GM23338 (cell line): ENCODE measurements at regions not wholly inside any gene's neighbourhood (a gene's known extent, or its start where the extent isn't known, plus 50 kb on each side); places are given as distances from the start of the nearest gene placed in this dataset.

Experiments used
- ATAC-seq: fragments of 200-7000 bp; cut with Tn5 transposase; 3 replicates; pipeline ENCODE4 v1.9.1; 2020
- DNase-seq: peaks from one replicate; pipeline ENCODE4 v3.0.0-alpha.2; 2015; ENCODE audit warnings: low spot score
- H2AFZ ChIP-seq: fragments of 200-600 bp; sonication (generic); 2 replicates; pipeline ENCODE4 v1.8.0; 2016; ENCODE audit warnings: antibody characterized with exemption, mild to moderate bottlenecking, moderate library complexity
- H3F3A ChIP-seq: fragments of 200-600 bp; sonication (generic); replicated peaks from 2 replicates; pipeline ENCODE4 v1.8.0; 2017; ENCODE audit warnings: antibody characterized with exemption, mixed run types, low read depth
- H3K27ac ChIP-seq: fragments of 200-600 bp; sonication (generic); 2 replicates; pipeline ENCODE4 v1.6.1; 2016; ENCODE audit warnings: low read depth
- H3K27me3 ChIP-seq: fragments of 200-600 bp; sonication (generic); 2 replicates; pipeline ENCODE4 v1.8.0; 2016; ENCODE audit warnings: mild to moderate bottlenecking, mixed run types, moderate library complexity; ENCODE audit not compliant: insufficient read depth
- H3K36me3 ChIP-seq: fragments of 200-600 bp; sonication (generic); 2 replicates; pipeline ENCODE4 v1.8.0; 2016; ENCODE audit warnings: mild to moderate bottlenecking; ENCODE audit not compliant: insufficient read depth
- H3K4me1 ChIP-seq: fragments of 200-600 bp; sonication (generic); 2 replicates; pipeline ENCODE4 v1.8.0; 2016; ENCODE audit warnings: mild to moderate bottlenecking, moderate library complexity; ENCODE audit not compliant: insufficient read depth
- H3K4me2 ChIP-seq: fragments of 200-600 bp; sonication (generic); 2 replicates; pipeline ENCODE4 v1.7.1; 2017; ENCODE audit warnings: mixed run types
- H3K4me3 ChIP-seq: fragments of 200-600 bp; sonication (generic); 2 replicates; pipeline ENCODE4 v1.6.1; 2016; ENCODE audit warnings: mixed run types
- H3K79me2 ChIP-seq: fragments of 200-600 bp; sonication (generic); replicated peaks from 2 replicates; pipeline ENCODE4 v1.8.0; 2017; ENCODE audit warnings: mild to moderate bottlenecking; ENCODE audit not compliant: insufficient read depth
- H3K9me2 ChIP-seq: fragments of 200-600 bp; sonication (generic); 2 replicates; pipeline ENCODE4 v1.8.0; 2017; ENCODE audit not compliant: insufficient read depth
- H4K20me1 ChIP-seq: fragments of 200-600 bp; sonication (generic); replicated peaks from 2 replicates; pipeline ENCODE4 v1.8.0; 2017; ENCODE audit warnings: mild to moderate bottlenecking; ENCODE audit not compliant: insufficient read depth
- H3K27ac Mint-ChIP-seq: 2 replicates; pipeline ENCODE4 v1.8.0; 2020; ENCODE audit warnings: inconsistent platforms, mild to moderate bottlenecking, moderate library complexity, mixed read lengths
- H3K27me3 Mint-ChIP-seq: 3 replicates; pipeline ENCODE4 v1.8.0; 2022; ENCODE audit warnings: low read depth, mild to moderate bottlenecking, moderate library complexity, mixed read lengths, inconsistent platforms; ENCODE audit not compliant: insufficient read depth, poor library complexity
- H3K36me3 Mint-ChIP-seq: 3 replicates; pipeline ENCODE4 v1.8.0; 2021; ENCODE audit warnings: low read depth, mild to moderate bottlenecking, inconsistent platforms, moderate library complexity, mixed read lengths
- H3K4me1 Mint-ChIP-seq: 3 replicates; pipeline ENCODE4 v1.8.0; 2020; ENCODE audit warnings: mild to moderate bottlenecking, inconsistent platforms, mixed read lengths
- H3K4me3 Mint-ChIP-seq: 3 replicates; pipeline ENCODE4 v1.8.0; 2021; ENCODE audit warnings: moderate library complexity, mild to moderate bottlenecking, inconsistent platforms, mixed read lengths
- H3K9me3 Mint-ChIP-seq: 3 replicates; pipeline ENCODE4 v1.8.0; 2020; ENCODE audit warnings: moderate library complexity, mild to moderate bottlenecking, inconsistent platforms, mixed read lengths
- CREB1 ChIP-seq: fragments of 250-450 bp; sonication (Bioruptor Pico); IDR thresholded peaks from 2 replicates; pipeline ENCODE4 v1.5.0; 2020; ENCODE audit warnings: low read depth, mild to moderate bottlenecking, moderate library complexity
- CTCF ChIP-seq, 2 experiments: fragments of 200-600 bp in 1 of 2; sonication (generic) in 1 of 2; conservative IDR thresholded peaks; 2 replicates each; pipeline versions ENCODE4 v1.5.1 to v1.6.1; 2016 to 2017; ENCODE audit warnings: antibody characterized with exemption in 2 of 2, low read depth in 2 of 2, mild to moderate bottlenecking in 2 of 2, moderate library complexity in 1 of 2
- ETS1 ChIP-seq: IDR thresholded peaks from 2 replicates; pipeline ENCODE4 v1.6.1; 2016; ENCODE audit warnings: antibody characterized with exemption
- EZH2 ChIP-seq: fragments of 200-600 bp; sonication (generic); IDR thresholded peaks from one replicate; pipeline ENCODE4 v1.8.0; 2017; ENCODE audit warnings: antibody characterized with exemption, mild to moderate bottlenecking, low read depth; ENCODE audit not compliant: unreplicated experiment
- EZH2phosphoT487 ChIP-seq: fragments of 200-600 bp; sonication (generic); IDR thresholded peaks from one replicate; pipeline ENCODE4 v1.8.1; 2018; ENCODE audit warnings: antibody characterized with exemption; ENCODE audit not compliant: unreplicated experiment
- JUNB ChIP-seq: IDR thresholded peaks from one replicate; pipeline ENCODE4 v1.6.1; 2016; ENCODE audit warnings: antibody characterized with exemption; ENCODE audit not compliant: unreplicated experiment
- NANOG ChIP-seq: IDR thresholded peaks from 2 replicates; pipeline ENCODE4 v1.6.1; 2016; ENCODE audit warnings: antibody characterized with exemption, borderline replicate concordance
- POLR2AphosphoS5 ChIP-seq: IDR thresholded peaks from 2 replicates; pipeline ENCODE4 v1.6.1; 2016; ENCODE audit warnings: antibody characterized with exemption, low read depth
- REST ChIP-seq: IDR thresholded peaks from one replicate; pipeline ENCODE4 v1.6.1; 2018; ENCODE audit warnings: antibody characterized with exemption; ENCODE audit not compliant: unreplicated experiment
- STAT1 ChIP-seq: IDR thresholded peaks from one replicate; pipeline ENCODE4 v1.6.1; 2016; ENCODE audit warnings: antibody characterized with exemption; ENCODE audit not compliant: unreplicated experiment
- ZNF114 ChIP-seq: fragments of 250-450 bp; sonication (Bioruptor Pico); IDR thresholded peaks from 2 replicates; pipeline ENCODE4 v1.5.0; 2020; ENCODE audit warnings: mild to moderate bottlenecking, moderate library complexity
- ZNF331 ChIP-seq: fragments of 250-450 bp; sonication (Bioruptor Pico); IDR thresholded peaks from 2 replicates; pipeline ENCODE4 v1.5.0; 2020; ENCODE audit warnings: low read depth, mild to moderate bottlenecking, moderate library complexity
- ZNF462 ChIP-seq: fragments of 250-450 bp; sonication (Bioruptor Pico); IDR thresholded peaks from 2 replicates; pipeline ENCODE4 v1.5.0; 2020; ENCODE audit warnings: mild to moderate bottlenecking, moderate library complexity

GRCh38 chr9:99677281-99677680 is 144.4 kb upstream of the NR4A3 start:
- DNase-seq (no peak), ATAC-seq (no peak)
- H3K27ac ChIP-seq = no peak overlapping the region
- H3K27me3 ChIP-seq = no peaks in the 10 kb centered on the region
- Mint-ChIP-seq H3K27ac (no peak overlapping the region), H3K9me3 (peaks cover 21% of the 10 kb centered on the region), H3K36me3 (peaks cover 15% of the 10 kb centered on the region), H3K4me1 (no peaks in the 10 kb centered on the region), H3K4me3 (no peak overlapping the region), H3K27me3 (peaks cover 2% of the 10 kb centered on the region)
- no peaks in the 10 kb centered on the region for H3F3A ChIP-seq
- no peak overlapping the region for H3K4me2 ChIP-seq
- H4K20me1 ChIP-seq = no peaks in the 10 kb centered on the region
- H3K4me1 ChIP-seq = no peaks in the 10 kb centered on the region
- H3K4me3 ChIP-seq = no peak overlapping the region
- TF ChIP-seq ZNF462 (no peak), STAT1 (no peak), CTCF (conservative IDR thresholded peaks at IDR 0.05; ENCODE audit: low read depth in 2 of 2) (no peak), REST (no peak), ETS1 (no peak), EZH2phosphoT487 (no peak), EZH2 (no peak), ZNF331 (CRISPR knock-in tag) (no peak), NANOG (no peak), ZNF114 (no peak), JUNB (no peak), CREB1 (CRISPR knock-in tag) (no peak), POLR2AphosphoS5 (no peak)
- no peaks in the 10 kb centered on the region; the same call in 1 of the 2 replicates for H3K9me2 ChIP-seq
- H2AFZ ChIP-seq = no peak overlapping the region
- H3K36me3 ChIP-seq = no peaks in the 10 kb centered on the region
- H3K79me2 ChIP-seq = no peaks in the 10 kb centered on the region
